Prostate gland (tissue), 2 donors: ENCODE measurements at regions not wholly inside any gene's neighbourhood (a gene's known extent, or its start where the extent isn't known, plus 50 kb on each side); places are given as distances from the start of the nearest gene placed in this dataset.

Source experiments
- POLR2A ChIP-seq: fragments of 450-650 bp; IDR thresholded peaks from one replicate; pipeline ENCODE4 v1.6.1; 2016; ENCODE audit warnings: antibody characterized with exemption, mild to moderate bottlenecking
- POLR2AphosphoS5 ChIP-seq: sonication (generic); formaldehyde crosslinking; IDR thresholded peaks from one replicate; pipeline ENCODE4 v1.6.1; 2017; ENCODE audit warnings: antibody characterized with exemption
- TF ChIP-seq, protein P1 (sequence below), 4 experiments: fragments of 200-600 bp in 2 of 4; fragments of 450-650 bp in 2 of 4; sonication (generic) in 2 of 4; IDR thresholded peaks; 1 replicate in 3 of 4; 2 replicates in 1 of 4; pipeline ENCODE4 v1.5.1; 2016 to 2019; ENCODE audit warnings: antibody characterized with exemption in 4 of 4, mild to moderate bottlenecking in 2 of 4, moderate library complexity in 2 of 4

DNA sequence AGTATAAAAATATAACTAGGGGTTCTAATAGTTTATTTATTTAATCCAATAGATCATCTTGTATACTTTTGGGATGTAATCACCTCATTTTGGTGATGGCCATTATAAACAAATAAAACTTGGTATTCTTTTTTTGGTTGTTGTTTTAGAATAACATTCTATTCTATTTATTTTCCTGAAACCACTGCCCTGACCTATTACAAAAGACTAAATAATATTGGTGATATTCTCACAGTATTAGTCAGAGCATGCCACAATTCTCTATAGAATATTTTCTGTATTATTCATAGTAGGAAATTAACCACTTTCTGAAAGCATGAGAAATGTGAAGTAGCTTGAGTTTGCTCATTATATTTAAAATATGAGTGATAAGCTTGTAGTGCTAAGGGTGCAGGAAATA, 54.1 kb upstream of the LRRC7 start:
- TF ChIP-seq POLR2AphosphoS5 (no peak), POLR2A (no peak)
- TF ChIP-seq, protein P1, sequence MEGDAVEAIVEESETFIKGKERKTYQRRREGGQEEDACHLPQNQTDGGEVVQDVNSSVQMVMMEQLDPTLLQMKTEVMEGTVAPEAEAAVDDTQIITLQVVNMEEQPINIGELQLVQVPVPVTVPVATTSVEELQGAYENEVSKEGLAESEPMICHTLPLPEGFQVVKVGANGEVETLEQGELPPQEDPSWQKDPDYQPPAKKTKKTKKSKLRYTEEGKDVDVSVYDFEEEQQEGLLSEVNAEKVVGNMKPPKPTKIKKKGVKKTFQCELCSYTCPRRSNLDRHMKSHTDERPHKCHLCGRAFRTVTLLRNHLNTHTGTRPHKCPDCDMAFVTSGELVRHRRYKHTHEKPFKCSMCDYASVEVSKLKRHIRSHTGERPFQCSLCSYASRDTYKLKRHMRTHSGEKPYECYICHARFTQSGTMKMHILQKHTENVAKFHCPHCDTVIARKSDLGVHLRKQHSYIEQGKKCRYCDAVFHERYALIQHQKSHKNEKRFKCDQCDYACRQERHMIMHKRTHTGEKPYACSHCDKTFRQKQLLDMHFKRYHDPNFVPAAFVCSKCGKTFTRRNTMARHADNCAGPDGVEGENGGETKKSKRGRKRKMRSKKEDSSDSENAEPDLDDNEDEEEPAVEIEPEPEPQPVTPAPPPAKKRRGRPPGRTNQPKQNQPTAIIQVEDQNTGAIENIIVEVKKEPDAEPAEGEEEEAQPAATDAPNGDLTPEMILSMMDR (IDR thresholded peaks at IDR 0.05) = no peak
